Skeletal muscle tissue (tissue), 3 donors: ENCODE measurements at regions not wholly inside any gene's neighbourhood (a gene's known extent, or its start where the extent isn't known, plus 50 kb on each side); places are given as distances from the start of the nearest gene placed in this dataset.

Experiments used
- H3K27ac ChIP-seq: one replicate; pipeline ENCODE4 v1.7.0; 2013; ENCODE audit warnings: mild to moderate bottlenecking, low read depth, low read length, inconsistent platforms
- H3K27me3 ChIP-seq, 3 donors: one replicate each; pipeline ENCODE4 v1.7.0; 2013; ENCODE audit warnings: low read length in 3 of 3; ENCODE audit not compliant: control insufficient read depth in 3 of 3, insufficient read depth in 3 of 3
- H3K36me3 ChIP-seq, 3 donors: one replicate each; pipeline ENCODE4 v1.7.0; 2013; ENCODE audit warnings: low read length in 3 of 3; ENCODE audit not compliant: control insufficient read depth in 3 of 3, insufficient read depth in 3 of 3
- H3K4me1 ChIP-seq, 3 donors: one replicate each; pipeline ENCODE4 v1.7.0; 2013; ENCODE audit warnings: low read length in 3 of 3, mild to moderate bottlenecking in 3 of 3; ENCODE audit not compliant: control insufficient read depth in 3 of 3, insufficient read depth in 3 of 3
- H3K4me3 ChIP-seq, 3 donors: one replicate each; pipeline ENCODE4 v1.7.0; 2013; ENCODE audit warnings: low read length in 3 of 3
- H3K9ac ChIP-seq, 3 donors: one replicate each; pipeline ENCODE4 v1.7.0; 2013; ENCODE audit warnings: low read length in 3 of 3, mild to moderate bottlenecking in 3 of 3, moderate library complexity in 2 of 3, low read depth in 1 of 3
- H3K9me3 ChIP-seq, 3 donors: one replicate each; pipeline ENCODE4 v1.7.0; 2013; ENCODE audit warnings: low read length in 3 of 3; ENCODE audit not compliant: control insufficient read depth in 3 of 3
- donor health status: Osteomylitis.

GRCh38 chr5:158123595-158123994 is 264.6 kb upstream of the CLINT1 start:
- Histone ChIP-seq H3K36me3 (no peaks in the 10 kb centered on the region), H3K27me3 (peaks cover 0 to 3% (median 3%) of the 10 kb centered on the region in 3 donors), H3K4me3 (no peak overlapping the region), H3K9me3 (no peaks in the 10 kb centered on the region), H3K9ac (no peak overlapping the region), H3K4me1 (no peaks in the 10 kb centered on the region), H3K27ac (no peak overlapping the region)

- no peak overlapping the region for H3K4me3 ChIP-seq
- no peaks in the 10 kb centered on the region for H3K4me1 ChIP-seq
- no peak overlapping the region for H3K9ac ChIP-seq
- peaks cover 0 to 3% (median 0%) of the 10 kb centered on the region in 3 donors for H3K27me3 ChIP-seq
- no peaks in the 10 kb centered on the region for H3K36me3 ChIP-seq
- H3K9me3 ChIP-seq = no peaks in the 10 kb centered on the region
- no peak overlapping the region for H3K27ac ChIP-seq
Observed at GRCh38 chr5:158121678-158122077, 262.7 kb upstream of the CLINT1 start.

- Histone ChIP-seq H3K27ac (no peak overlapping the region), H3K36me3 (no peaks in the 10 kb centered on the region), H3K9ac (no peak overlapping the region), H3K27me3 (peaks cover 0 to 3% (median 0%) of the 10 kb centered on the region in 3 donors), H3K4me3 (no peak overlapping the region), H3K4me1 (no peaks in the 10 kb centered on the region), H3K9me3 (no peaks in the 10 kb centered on the region)
Observed at GRCh38 chr5:158120760-158121159, 261.8 kb upstream of the CLINT1 start.

GRCh38 chr5:158119961-158120723 is 261.2 kb upstream of the CLINT1 start:
- Histone ChIP-seq H3K9me3 (no peaks in the 10 kb centered on the region), H3K27ac (no peak overlapping the region), H3K9ac (no peak overlapping the region)

GRCh38 chr5:158117467-158118160 is 258.7 kb upstream of the CLINT1 start:
- no peak overlapping the region for H3K4me3 ChIP-seq
- H3K9me3 ChIP-seq = no peaks in the 10 kb centered on the region
- H3K27me3 ChIP-seq = no peaks in the 10 kb centered on the region
- no peak overlapping the region for H3K9ac ChIP-seq
- H3K27ac ChIP-seq = no peak overlapping the region
- no peaks in the 10 kb centered on the region for H3K36me3 ChIP-seq
- no peaks in the 10 kb centered on the region for H3K4me1 ChIP-seq

More at GRCh38 chr5:158119961-158120723, 261.2 kb upstream of the CLINT1 start:
- Histone ChIP-seq H3K4me1 (no peaks in the 10 kb centered on the region), H3K4me3 (no peak overlapping the region), H3K27me3 (peaks cover 0 to 3% (median 0%) of the 10 kb centered on the region in 3 donors), H3K36me3 (no peaks in the 10 kb centered on the region)

- Histone ChIP-seq H3K4me3 (no peak overlapping the region), H3K27me3 (no peaks in the 10 kb centered on the region), H3K36me3 (no peaks in the 10 kb centered on the region), H3K9ac (no peak overlapping the region), H3K27ac (no peak overlapping the region), H3K4me1 (no peaks in the 10 kb centered on the region), H3K9me3 (no peaks in the 10 kb centered on the region)
Observed at GRCh38 chr5:158116965-158117364, 258.0 kb upstream of the CLINT1 start.

- Histone ChIP-seq H3K36me3 (no peaks in the 10 kb centered on the region), H3K27ac (no peak overlapping the region), H3K27me3 (no peaks in the 10 kb centered on the region), H3K4me3 (no peak overlapping the region), H3K9ac (no peak overlapping the region), H3K9me3 (no peaks in the 10 kb centered on the region), H3K4me1 (no peaks in the 10 kb centered on the region)
Observed at GRCh38 chr5:158115468-158115867, 256.5 kb upstream of the CLINT1 start.

GRCh38 chr5:158108177-158108576 is 249.2 kb upstream of the CLINT1 start:
- H3K27ac ChIP-seq = no peak overlapping the region
- no peaks in the 10 kb centered on the region for H3K36me3 ChIP-seq
- no peaks in the 10 kb centered on the region for H3K4me1 ChIP-seq
- H3K4me3 ChIP-seq = no peak overlapping the region
- no peak overlapping the region for H3K9ac ChIP-seq
- H3K9me3 ChIP-seq = no peaks in the 10 kb centered on the region
- H3K27me3 ChIP-seq = no peaks in the 10 kb centered on the region

GRCh38 chr5:158100373-158100888 is 241.5 kb upstream of the CLINT1 start:
- Histone ChIP-seq H3K4me1 (no peaks in the 10 kb centered on the region), H3K27me3 (no peaks in the 10 kb centered on the region), H3K4me3 (no peak overlapping the region), H3K36me3 (no peaks in the 10 kb centered on the region), H3K9me3 (no peaks in the 10 kb centered on the region), H3K27ac (no peak overlapping the region), H3K9ac (no peak overlapping the region)

GRCh38 chr5:158099571-158100105 is 240.7 kb upstream of the CLINT1 start:
- Histone ChIP-seq H3K9me3 (no peaks in the 10 kb centered on the region), H3K27me3 (no peaks in the 10 kb centered on the region), H3K4me1 (no peaks in the 10 kb centered on the region), H3K4me3 (no peak overlapping the region), H3K36me3 (no peaks in the 10 kb centered on the region), H3K9ac (no peak overlapping the region), H3K27ac (no peak overlapping the region)
